Motor neuron (in vitro differentiated cells): ENCODE measurements at regions not wholly inside any gene's neighbourhood (a gene's known extent, or its start where the extent isn't known, plus 50 kb on each side); places are given as distances from the start of the nearest gene placed in this dataset.

ENCODE experiments used
- ATAC-seq, 8 experiments: fragments of 200-7000 bp; cut with Tn5 transposase; replicated peaks in 6 of 8; 2 replicates each; pipeline ENCODE4 v1.8.0; 2021; ENCODE audit warnings: mild to moderate bottlenecking in 8 of 8, moderate library complexity in 8 of 8
- H3K27ac ChIP-seq, 2 donors: fragments of 250-450 bp; sonication (Bioruptor Pico); 2 replicates each; pipeline ENCODE4 v1.9.0; 2021; ENCODE audit warnings: antibody characterized with exemption in 2 of 2, mild to moderate bottlenecking in 2 of 2, moderate library complexity in 1 of 2
- H3K4me1 ChIP-seq, 2 donors: fragments of 250-450 bp; sonication (Bioruptor Pico); replicated peaks in 1 of 2; 2 replicates each; pipeline ENCODE4 v1.6.1; 2021; ENCODE audit warnings: antibody characterized with exemption in 2 of 2, mild to moderate bottlenecking in 2 of 2, moderate library complexity in 1 of 2
- H3K4me3 ChIP-seq, 5 donors: fragments of 250-450 bp; sonication (Bioruptor Pico); 2 replicates each; pipeline ENCODE4 v1.9.0; 2021; ENCODE audit warnings: antibody characterized with exemption in 5 of 5, mild to moderate bottlenecking in 5 of 5, moderate library complexity in 4 of 5
- WGBS, 10 experiments: fragments of 450-650 bp; shearing (Covaris generic); methylation state at CpG; one replicate each; pipeline ENCODE4 v1.0.0; 2022; 5-methylcytosine and 5-hydroxymethylcytosine counted together
- in situ Hi-C, 9 experiments: fragments of 400-800 bp; cut with MboI; loops; one replicate each; pipeline ENCODE4 v1.15.0; 2021; ENCODE audit warnings: low sequenced_read_pairs in 9 of 9, low pct_unique_long_range_greater_than_20kb in 2 of 9; ENCODE audit not compliant: unreplicated experiment in 9 of 9

- Histone ChIP-seq H3K27ac (no peak overlapping the region), H3K4me1 (peaks cover 0 to 30% of the 10 kb centered on the region in 2 donors), H3K4me3 (no peak overlapping the region)
- ATAC-seq, result peak in 2 of 8 experiments; percentile 18 to 44
- in situ Hi-C loops, result no loop called here
- 20 to 94% (median 70%) methylated on average over 3 to 11 of the region's 14 CpGs for WGBS, 10 experiments
Observed at GRCh38 chr20:22412977-22413868, 171.1 kb downstream of the FOXA2 start.

- H3K4me1 ChIP-seq, result peaks cover 0 to 30% of the 10 kb centered on the region in 2 donors
- no peak overlapping the region for H3K4me3 ChIP-seq
- H3K27ac ChIP-seq, result no peak overlapping the region
- in situ Hi-C loops, result no loop called here
- WGBS, 10 experiments, result 17 to 100% (median 68%) methylated on average over 1 to 10 of the region's 12 CpGs
- ATAC-seq, result no peak
Observed at GRCh38 chr20:22411627-22412450, 172.5 kb downstream of the FOXA2 start.

- ATAC-seq, result no peak
- in situ Hi-C loops, result no loop called here
Observed at GRCh38 chr20:22411286-22411626, 173.1 kb downstream of the FOXA2 start.

GRCh38 chr20:22410556-22411130, 173.7 kb downstream of the FOXA2 start:
- 30 to 92% (median 73%) methylated on average over 1 to 4 of the region's 4 CpGs for WGBS, 10 experiments
- in situ Hi-C loops, result no loop called here

More at GRCh38 chr20:22411286-22411626, 173.1 kb downstream of the FOXA2 start:
- Histone ChIP-seq H3K4me3 (no peak overlapping the region), H3K4me1 (peaks cover 0 to 30% of the 10 kb centered on the region in 2 donors), H3K27ac (no peak overlapping the region)
- 40 to 100% (median 82%) methylated on average over 1 of the region's 1 CpG; no CpG with 5 or more reads in 4 of the 10 experiments for WGBS, 10 experiments

GRCh38 chr20:22408521-22409402, 175.6 kb downstream of the FOXA2 start:
- WGBS, 10 experiments, result 23 to 100% (median 70%) methylated on average over 1 to 2 of the region's 2 CpGs; no CpG with 5 or more reads in 1 of the 10 experiments
- in situ Hi-C loops, result no loop called here
- no peak overlapping the region for H3K27ac ChIP-seq

More at GRCh38 chr20:22410556-22411130, 173.7 kb downstream of the FOXA2 start:
- Histone ChIP-seq H3K4me3 (no peak overlapping the region), H3K27ac (no peak overlapping the region), H3K4me1 (peaks cover 0 to 32% of the 10 kb centered on the region in 2 donors)
- no peak for ATAC-seq

GRCh38 chr20:22407237-22408193, 176.9 kb downstream of the FOXA2 start:
- no peak overlapping the region for H3K4me3 ChIP-seq
- peaks cover 0 to 31% of the 10 kb centered on the region in 2 donors for H3K4me1 ChIP-seq
- no peak overlapping the region for H3K27ac ChIP-seq
- WGBS, 10 experiments, result 29 to 92% (median 75%) methylated on average over 1 to 7 of the region's 7 CpGs
- in situ Hi-C loops, result no loop called here
- peak in 1 of 8 experiments; percentile 17 for ATAC-seq

More at GRCh38 chr20:22408521-22409402, 175.6 kb downstream of the FOXA2 start:
- Histone ChIP-seq H3K4me1 (peaks cover 0 to 30% of the 10 kb centered on the region in 2 donors), H3K4me3 (no peak overlapping the region)
- no peak for ATAC-seq

- WGBS, 10 experiments, result 0 to 63% (median 39%) methylated on average over 1 to 6 of the region's 7 CpGs
- peak in 3 of 8 experiments; percentile 23 to 24 (median 23) for ATAC-seq
- in situ Hi-C loops, result no loop called here
Observed at GRCh38 chr20:22404419-22405170, 179.8 kb downstream of the FOXA2 start.

GRCh38 chr20:22403632-22404361, 180.6 kb downstream of the FOXA2 start:
- Histone ChIP-seq H3K4me3 (peak overlapping the region in 2 of 5 donors; percentile 5 to 20), H3K4me1 (peaks cover 0 to 22% of the 10 kb centered on the region in 2 donors), H3K27ac (peak overlapping the region in 1 of 2 donors; percentile 36)
- in situ Hi-C loops, result no loop called here
- WGBS, 10 experiments, result 0 to 13% (median 8%) methylated on average over 1 to 13 of the region's 13 CpGs
- ATAC-seq, result peak; percentile 47 to 88 (median 73)

More at GRCh38 chr20:22404419-22405170, 179.8 kb downstream of the FOXA2 start:
- Histone ChIP-seq H3K27ac (no peak overlapping the region), H3K4me3 (peak overlapping the region in 1 of 5 donors; percentile 2), H3K4me1 (peaks cover 0 to 22% of the 10 kb centered on the region in 2 donors)

GRCh38 chr20:22403022-22403631, 181.2 kb downstream of the FOXA2 start:
- Histone ChIP-seq H3K4me3 (peak overlapping the region in 2 of 5 donors; percentile 5 to 20), H3K4me1 (peaks cover 0 to 22% of the 10 kb centered on the region in 2 donors), H3K27ac (no peak overlapping the region)
- peak in 2 of 8 experiments; percentile 14 to 32 for ATAC-seq
- in situ Hi-C loops, result no loop called here
- WGBS, 10 experiments, result 0 to 30% (median 20%) methylated on average over 4 to 13 of the region's 13 CpGs; no CpG with 5 or more reads in 3 of the 10 experiments

GRCh38 chr20:22402550-22402949, 181.8 kb downstream of the FOXA2 start:
- H3K4me1 ChIP-seq, result peaks cover 0 to 22% of the 10 kb centered on the region in 2 donors
- H3K4me3 ChIP-seq, result no peak overlapping the region
- in situ Hi-C loops, result no loop called here
- ATAC-seq, result no peak
- no peak overlapping the region for H3K27ac ChIP-seq
- 40 to 97% (median 78%) methylated on average over 1 to 7 of the region's 7 CpGs for WGBS, 10 experiments
